ENCODE measurements at regions not wholly inside any gene's neighbourhood (a gene's known extent, or its start where the extent isn't known, plus 50 kb on each side); places are given as distances from the start of the nearest gene placed in this dataset.

- H3K27me3 Mint-ChIP-seq, result no peaks in the 10 kb centered on the region
- DNase-seq, result no peak
- no peaks in the 10 kb centered on the region for H3K4me1 Mint-ChIP-seq
- H3K9me3 Mint-ChIP-seq, result no peaks in the 10 kb centered on the region
- no peak for ATAC-seq (ENCODE audit: low read depth)
- no peak for TF ChIP-seq CTCF (IDR thresholded peaks at IDR 0.05)
- POLR2A ChIA-PET, result no interaction called here
- CTCF ChIA-PET, result no interaction called here
- no peak overlapping the region for H3K4me3 Mint-ChIP-seq
- H3K36me3 Mint-ChIP-seq (ENCODE audit: low read depth), result no peaks in the 10 kb centered on the region
- intact Hi-C loops (cut with micrococcal nuclease), result no loop called here
- no peak overlapping the region for H3K27ac Mint-ChIP-seq
Measured at GRCh38 chr1:193660428-193660827, 474.0 kb upstream of the B3GALT2 start.

- intact Hi-C loops (cut with micrococcal nuclease), result no loop called here
Measured at GRCh38 chr1:193658691-193659090, 472.3 kb upstream of the B3GALT2 start.

GRCh38 chr1:193658081-193658480 is 471.7 kb upstream of the B3GALT2 start:
- Mint-ChIP-seq H3K4me3 (no peak overlapping the region), H3K36me3 (ENCODE audit: low read depth) (no peaks in the 10 kb centered on the region), H3K9me3 (peaks cover 14% of the 10 kb centered on the region), H3K4me1 (no peaks in the 10 kb centered on the region), H3K27ac (no peak overlapping the region), H3K27me3 (no peaks in the 10 kb centered on the region)
- ATAC-seq (ENCODE audit: low read depth) (no peak), DNase-seq (no peak)
- intact Hi-C loops (cut with micrococcal nuclease), result no loop called here
- CTCF ChIA-PET, result no interaction called here
- no peak for TF ChIP-seq CTCF (IDR thresholded peaks at IDR 0.05)
- POLR2A ChIA-PET, result no interaction called here

More at GRCh38 chr1:193658691-193659090, 472.3 kb upstream of the B3GALT2 start:
- DNase-seq (no peak), ATAC-seq (ENCODE audit: low read depth) (no peak)
- Mint-ChIP-seq H3K4me3 (no peak overlapping the region), H3K9me3 (peaks cover 12% of the 10 kb centered on the region), H3K27ac (no peak overlapping the region), H3K4me1 (no peaks in the 10 kb centered on the region), H3K36me3 (ENCODE audit: low read depth) (no peaks in the 10 kb centered on the region), H3K27me3 (no peaks in the 10 kb centered on the region)
- POLR2A ChIA-PET, result no interaction called here
- TF ChIP-seq CTCF (IDR thresholded peaks at IDR 0.05), result no peak
- CTCF ChIA-PET, result no interaction called here

GRCh38 chr1:193657552-193657951 is 471.1 kb upstream of the B3GALT2 start:
- ChIA-PET POLR2A (no interaction called here), CTCF (no interaction called here)
- no peaks in the 10 kb centered on the region for H3K27me3 Mint-ChIP-seq
- no peaks in the 10 kb centered on the region for H3K36me3 Mint-ChIP-seq (ENCODE audit: low read depth)
- H3K27ac Mint-ChIP-seq, result no peak overlapping the region
- no peak overlapping the region for H3K4me3 Mint-ChIP-seq
- intact Hi-C loops (cut with micrococcal nuclease), result no loop called here
- H3K4me1 Mint-ChIP-seq, result no peaks in the 10 kb centered on the region
- H3K9me3 Mint-ChIP-seq, result peaks cover 14% of the 10 kb centered on the region
- DNase-seq (no peak), ATAC-seq (ENCODE audit: low read depth) (no peak)
- TF ChIP-seq CTCF (IDR thresholded peaks at IDR 0.05), result no peak

- ChIA-PET POLR2A (no interaction called here), CTCF (no interaction called here)
- intact Hi-C loops (cut with micrococcal nuclease), result no loop called here
- no peak overlapping the region for H3K4me3 Mint-ChIP-seq
- no peaks in the 10 kb centered on the region for H3K27me3 Mint-ChIP-seq
- DNase-seq (no peak), ATAC-seq (ENCODE audit: low read depth) (no peak)
- no peak overlapping the region for H3K27ac Mint-ChIP-seq
- no peaks in the 10 kb centered on the region for H3K4me1 Mint-ChIP-seq
- peaks cover 14% of the 10 kb centered on the region for H3K9me3 Mint-ChIP-seq
- H3K36me3 Mint-ChIP-seq (ENCODE audit: low read depth), result no peaks in the 10 kb centered on the region
- TF ChIP-seq CTCF (IDR thresholded peaks at IDR 0.05), result no peak
Measured at GRCh38 chr1:193656841-193657240, 470.4 kb upstream of the B3GALT2 start.
